A549 (cell line): ENCODE measurements at regions not wholly inside any gene's neighbourhood (a gene's known extent, or its start where the extent isn't known, plus 50 kb on each side); places are given as distances from the start of the nearest gene placed in this dataset.

ENCODE experiments used
- EP300 ChIP-seq, 2 experiments: fragments of >200 bp; sonication (Bioruptor Twin); formaldehyde crosslinking; IDR thresholded peaks; 2 replicates in 1 of 2; 3 replicates in 1 of 2; pipeline ENCODE4 v1.6.1; 2016 to 2017
- ESRRA ChIP-seq: fragments of 150-350 bp; IDR thresholded peaks from 2 replicates; pipeline ENCODE4 v1.6.1; 2014; ENCODE audit warnings: mild to moderate bottlenecking, low read length, borderline replicate concordance
- HDAC2 ChIP-seq: fragments of 200-600 bp; sonication (generic); IDR thresholded peaks from 2 replicates; pipeline ENCODE4 v1.6.1; 2016
- JUNB ChIP-seq: fragments of >200 bp; sonication (Bioruptor Twin); formaldehyde crosslinking; IDR thresholded peaks from 2 replicates; pipeline ENCODE4 v1.6.1; 2016
- PHF8 ChIP-seq: fragments of 200-600 bp; sonication (generic); IDR thresholded peaks from 2 replicates; pipeline ENCODE4 v1.6.1; 2016; ENCODE audit warnings: low read depth, mild to moderate bottlenecking, antibody characterized with exemption, moderate library complexity, borderline replicate concordance
- POLR2A ChIP-seq: IDR thresholded peaks from 2 replicates; pipeline ENCODE4 v1.6.1; 2012; ENCODE audit warnings: mild to moderate bottlenecking, low read length
- REST ChIP-seq: fragments of 200-600 bp; sonication (generic); IDR thresholded peaks from 2 replicates; pipeline ENCODE4 v1.6.1; 2016; ENCODE audit warnings: antibody characterized with exemption, mild to moderate bottlenecking, moderate library complexity
- SMC3 ChIP-seq: fragments of >200 bp; sonication (Bioruptor Twin); formaldehyde crosslinking; IDR thresholded peaks from 3 replicates; pipeline ENCODE4 v1.6.1; 2018; ENCODE audit warnings: inconsistent platforms
- TF ChIP-seq, protein P1 (sequence below): fragments of >200 bp; sonication (Bioruptor Twin); formaldehyde crosslinking; IDR thresholded peaks from 3 replicates; pipeline ENCODE4 v1.5.1; 2016

- TF ChIP-seq REST (no peak), SMC3 (no peak), JUNB (no peak), ESRRA (no peak), POLR2A (no peak), EP300 (IDR thresholded peaks at IDR 0.05) (no peak), HDAC2 (no peak), PHF8 (no peak)
- TF ChIP-seq, protein P1, sequence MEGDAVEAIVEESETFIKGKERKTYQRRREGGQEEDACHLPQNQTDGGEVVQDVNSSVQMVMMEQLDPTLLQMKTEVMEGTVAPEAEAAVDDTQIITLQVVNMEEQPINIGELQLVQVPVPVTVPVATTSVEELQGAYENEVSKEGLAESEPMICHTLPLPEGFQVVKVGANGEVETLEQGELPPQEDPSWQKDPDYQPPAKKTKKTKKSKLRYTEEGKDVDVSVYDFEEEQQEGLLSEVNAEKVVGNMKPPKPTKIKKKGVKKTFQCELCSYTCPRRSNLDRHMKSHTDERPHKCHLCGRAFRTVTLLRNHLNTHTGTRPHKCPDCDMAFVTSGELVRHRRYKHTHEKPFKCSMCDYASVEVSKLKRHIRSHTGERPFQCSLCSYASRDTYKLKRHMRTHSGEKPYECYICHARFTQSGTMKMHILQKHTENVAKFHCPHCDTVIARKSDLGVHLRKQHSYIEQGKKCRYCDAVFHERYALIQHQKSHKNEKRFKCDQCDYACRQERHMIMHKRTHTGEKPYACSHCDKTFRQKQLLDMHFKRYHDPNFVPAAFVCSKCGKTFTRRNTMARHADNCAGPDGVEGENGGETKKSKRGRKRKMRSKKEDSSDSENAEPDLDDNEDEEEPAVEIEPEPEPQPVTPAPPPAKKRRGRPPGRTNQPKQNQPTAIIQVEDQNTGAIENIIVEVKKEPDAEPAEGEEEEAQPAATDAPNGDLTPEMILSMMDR: no peak
These were observed 194.6 kb downstream of the CETN3 start for GRCh38 chr5:90214991-90215390.
